A549 (cell line): ENCODE measurements at regions not wholly inside any gene's neighbourhood (a gene's known extent, or its start where the extent isn't known, plus 50 kb on each side); places are given as distances from the start of the nearest gene placed in this dataset.

ENCODE experiments used
- ATAC-seq, 2 experiments: fragments of 200-7000 bp in 1 of 2; fragments of >200 bp in 1 of 2; cut with Nextera tagmentation in 1 of 2; cut with Tn5 transposase in 1 of 2; 3 replicates each; pipeline versions ENCODE4 v1.8.0 to v1.9.1; 2018 to 2020; ENCODE audit warnings: mild to moderate bottlenecking in 1 of 2, moderate library complexity in 1 of 2
- CTCF ChIA-PET: fragments of 300-600 bp; sonication (Branson Sonifier 250); formaldehyde crosslinking; extraction: SDS; loops from one replicate; lab custom pipeline; 2021; ENCODE audit warnings: antibody characterized with exemption, inconsistent platforms; lab: Yijun Ruan, JAX
- POLR2A ChIA-PET: fragments of 350-600 bp; formaldehyde crosslinking; extraction: SDS; loops from one replicate; lab custom pipeline; 2021; ENCODE audit warnings: antibody characterized with exemption, inconsistent platforms; lab: Yijun Ruan, JAX
- DNase-seq, 2 experiments: peaks; one replicate each; pipeline versions ENCODE4 v3.0.0 to v3.0.0-alpha.2; 2011 to 2016; ENCODE audit warnings: low read depth in 1 of 2, low spot score in 1 of 2
- FAIRE-seq: peaks from 2 replicates; lab custom pipeline; 2011; peaks lifted over from hg19 to GRCh38; lab: Jason Lieb, UNC
- H3K27ac ChIP-seq, 2 experiments: fragments of >200 bp; sonication (Bioruptor Twin); formaldehyde crosslinking; 3 replicates each; pipeline ENCODE4 v1.5.1; 2016 to 2017
- H3K4me1 ChIP-seq: fragments of >200 bp; sonication (Bioruptor Twin); formaldehyde crosslinking; 3 replicates; pipeline ENCODE4 v1.6.1; 2016
- H3K4me2 ChIP-seq: fragments of >200 bp; sonication (Bioruptor Twin); formaldehyde crosslinking; 3 replicates; pipeline ENCODE4 v1.6.1; 2016
- H3K4me3 ChIP-seq: fragments of >200 bp; sonication (Bioruptor Twin); formaldehyde crosslinking; 3 replicates; pipeline ENCODE4 v1.5.1; 2016
- H3K9me3 ChIP-seq: fragments of >200 bp; sonication (Bioruptor Twin); formaldehyde crosslinking; 3 replicates; pipeline ENCODE4 v1.6.1; 2016
- CBX2 ChIP-seq: fragments of 200-600 bp; sonication (generic); IDR thresholded peaks from 2 replicates; pipeline ENCODE4 v1.6.1; 2016; ENCODE audit warnings: low read depth, mild to moderate bottlenecking, borderline replicate concordance
- CBX8 ChIP-seq: fragments of 200-600 bp; sonication (generic); IDR thresholded peaks from 2 replicates; pipeline ENCODE4 v1.6.1; 2016
- CTCF ChIP-seq: fragments of >200 bp; sonication (Bioruptor Twin); formaldehyde crosslinking; IDR thresholded peaks from 3 replicates; pipeline ENCODE4 v1.5.1; 2016
- EHF ChIP-seq: fragments of 250-450 bp; sonication (Bioruptor Pico); IDR thresholded peaks from 2 replicates; pipeline ENCODE4 v1.5.0; 2020; ENCODE audit warnings: mild to moderate bottlenecking
- EHMT2 ChIP-seq: fragments of 200-600 bp; sonication (generic); IDR thresholded peaks from 2 replicates; pipeline ENCODE4 v1.6.1; 2016; ENCODE audit warnings: antibody characterized with exemption, low read depth, mild to moderate bottlenecking, moderate library complexity
- ELK1 ChIP-seq: fragments of 150-350 bp; IDR thresholded peaks from 2 replicates; pipeline ENCODE4 v1.6.1; 2014; ENCODE audit warnings: low read depth, mild to moderate bottlenecking, low read length
- HDAC2 ChIP-seq: fragments of 200-600 bp; sonication (generic); IDR thresholded peaks from 2 replicates; pipeline ENCODE4 v1.6.1; 2016
- HEYL ChIP-seq: fragments of 250-450 bp; sonication (Bioruptor Pico); IDR thresholded peaks from 2 replicates; pipeline ENCODE4 v1.8.0; 2021; ENCODE audit warnings: mild to moderate bottlenecking, moderate library complexity
- HMGXB4 ChIP-seq: fragments of 250-450 bp; sonication (Bioruptor Pico); IDR thresholded peaks from 2 replicates; pipeline ENCODE4 v1.5.0; 2021; ENCODE audit warnings: mild to moderate bottlenecking, moderate library complexity, borderline replicate concordance
- KDM1A ChIP-seq: fragments of 200-600 bp; sonication (generic); IDR thresholded peaks from 2 replicates; pipeline ENCODE4 v1.6.1; 2016; ENCODE audit warnings: low read depth, mild to moderate bottlenecking
- MAFK ChIP-seq: fragments of 450-650 bp; IDR thresholded peaks from 2 replicates; pipeline ENCODE4 v1.6.1; 2014; ENCODE audit not compliant: partially characterized antibody
- MAX ChIP-seq: IDR thresholded peaks from 2 replicates; pipeline ENCODE4 v1.6.1; 2012
- MAZ ChIP-seq: fragments of 150-350 bp; IDR thresholded peaks from 2 replicates; pipeline ENCODE4 v1.6.1; 2014; ENCODE audit warnings: antibody characterized with exemption, low read depth, low read length, borderline replicate concordance
- MYC ChIP-seq: IDR thresholded peaks from 2 replicates; pipeline ENCODE4 v1.6.1; 2012; ENCODE audit warnings: mild to moderate bottlenecking, inconsistent platforms, low read length, improper control_type of control experiment, borderline replicate concordance
- NFE2L2 ChIP-seq: fragments of 150-350 bp; conservative IDR thresholded peaks from 2 replicates; pipeline ENCODE4 v1.6.1; 2014; ENCODE audit warnings: low read length
- NPAS2 ChIP-seq: fragments of 250-450 bp; sonication (Bioruptor Pico); IDR thresholded peaks from 2 replicates; pipeline ENCODE4 v1.8.0; 2022; ENCODE audit warnings: mild to moderate bottlenecking, moderate library complexity, borderline replicate concordance
- PHF8 ChIP-seq: fragments of 200-600 bp; sonication (generic); IDR thresholded peaks from 2 replicates; pipeline ENCODE4 v1.6.1; 2016; ENCODE audit warnings: low read depth, mild to moderate bottlenecking, antibody characterized with exemption, moderate library complexity, borderline replicate concordance
- POLR2A ChIP-seq: IDR thresholded peaks from 2 replicates; pipeline ENCODE4 v1.6.1; 2012; ENCODE audit warnings: mild to moderate bottlenecking, low read length
- RAD21 ChIP-seq, 2 experiments: fragments of >200 bp in 1 of 2; sonication (Bioruptor Twin) in 1 of 2; formaldehyde crosslinking in 1 of 2; IDR thresholded peaks in 1 of 2; conservative IDR thresholded peaks in 1 of 2; 2 replicates in 1 of 2; 3 replicates in 1 of 2; pipeline ENCODE4 v1.6.1; 2012 to 2018; ENCODE audit warnings: inconsistent platforms in 1 of 2
- RARB ChIP-seq: fragments of 250-450 bp; sonication (Bioruptor Pico); IDR thresholded peaks from 2 replicates; pipeline ENCODE4 v1.8.0; 2021; ENCODE audit warnings: mild to moderate bottlenecking, moderate library complexity
- RCOR1 ChIP-seq: fragments of 150-350 bp; IDR thresholded peaks from 2 replicates; pipeline ENCODE4 v1.6.1; 2014; ENCODE audit warnings: antibody characterized with exemption, low read length, low read depth
- RFX5 ChIP-seq: fragments of 450-650 bp; IDR thresholded peaks from 2 replicates; pipeline ENCODE4 v1.7.1; 2014; ENCODE audit warnings: antibody characterized with exemption, mild to moderate bottlenecking, moderate library complexity
- RNF2 ChIP-seq: fragments of 200-600 bp; sonication (generic); IDR thresholded peaks from 2 replicates; pipeline ENCODE4 v1.6.1; 2016; ENCODE audit warnings: low read depth, mild to moderate bottlenecking, antibody characterized with exemption, moderate library complexity, borderline replicate concordance
- SMC3 ChIP-seq: fragments of >200 bp; sonication (Bioruptor Twin); formaldehyde crosslinking; IDR thresholded peaks from 3 replicates; pipeline ENCODE4 v1.6.1; 2018; ENCODE audit warnings: inconsistent platforms
- TFCP2L1 ChIP-seq: fragments of 250-450 bp; sonication (Bioruptor Pico); IDR thresholded peaks from 2 replicates; pipeline ENCODE4 v1.5.0; 2021; ENCODE audit warnings: mild to moderate bottlenecking
- TP53 ChIP-seq: fragments of 250-450 bp; sonication (Bioruptor Pico); IDR thresholded peaks from 2 replicates; pipeline ENCODE4 v1.5.0; 2021; ENCODE audit warnings: mild to moderate bottlenecking, moderate library complexity
- WGBS: methylation state at CpG from one replicate; pipeline ENCODE4 v1.1.6; 2017; ENCODE audit errors: missing lambda C conversion rate; 5-methylcytosine and 5-hydroxymethylcytosine counted together
- TF ChIP-seq, protein P1 (sequence below): fragments of 450-650 bp; IDR thresholded peaks from 2 replicates; pipeline ENCODE4 v1.6.1; 2014; ENCODE audit warnings: antibody characterized with exemption
- TF ChIP-seq, protein P2 (sequence below): fragments of 200-600 bp; sonication (generic); IDR thresholded peaks from 2 replicates; pipeline ENCODE4 v1.6.1; 2016; ENCODE audit warnings: antibody characterized with exemption, mild to moderate bottlenecking, moderate library complexity

- Histone ChIP-seq H3K27ac (no peak overlapping the region), H3K4me1 (no peaks in the 10 kb centered on the region), H3K4me3 (no peak overlapping the region), H3K4me2 (no peak overlapping the region), H3K9me3 (no peaks in the 10 kb centered on the region)
- TF ChIP-seq NFE2L2: no peak
- TF ChIP-seq RNF2: no peak
- no peak for TF ChIP-seq RCOR1
- no peak for TF ChIP-seq POLR2A
- no peak for TF ChIP-seq MAZ
- TF ChIP-seq KDM1A: no peak
- no peak for TF ChIP-seq HEYL
- TF ChIP-seq EHF: no peak
- no peak for TF ChIP-seq MYC
- no peak for TF ChIP-seq NPAS2 (CRISPR knock-in tag)
- no peak for TF ChIP-seq TFCP2L1 (CRISPR knock-in tag)
- TF ChIP-seq RARB: no peak
- TF ChIP-seq RAD21 (conservative IDR thresholded peaks at IDR 0.05 in 1 of 2, IDR thresholded peaks at IDR 0.05 in 1 of 2): no peak
- TF ChIP-seq HMGXB4 (CRISPR knock-in tag): no peak
- ChIA-PET CTCF (no interaction called here), POLR2A (no interaction called here)
- DNase-seq (no peak), FAIRE-seq (no peak), ATAC-seq (no peak)
- 0% methylated on average over 1 of the region's 1 CpG for WGBS
Observed at GRCh38 chr1:58000116-58000515, 546.4 kb downstream of the OMA1 start.

DNA sequence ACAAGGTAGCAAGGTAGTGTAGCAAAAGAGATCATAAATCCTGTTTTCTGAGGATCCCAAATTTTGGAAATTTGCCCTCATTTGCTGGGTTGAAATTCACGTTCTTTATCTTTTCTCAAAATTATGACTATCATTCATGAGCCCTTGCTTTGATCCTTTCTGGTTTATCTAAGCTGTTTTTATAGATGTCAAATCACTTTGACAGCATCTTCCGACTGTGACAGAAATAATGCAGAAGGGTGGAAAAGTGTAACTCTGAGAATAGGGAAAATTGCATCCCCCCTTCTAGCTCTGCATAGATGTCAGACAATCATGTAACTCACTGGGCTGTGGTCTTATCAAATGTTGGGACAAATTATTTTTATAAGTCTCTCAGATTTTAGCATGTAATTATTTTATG is 550.1 kb downstream of the OMA1 start:
- Histone ChIP-seq H3K4me1 (no peaks in the 10 kb centered on the region), H3K4me2 (no peak overlapping the region), H3K4me3 (no peak overlapping the region), H3K9me3 (no peaks in the 10 kb centered on the region), H3K27ac (no peak overlapping the region)
- CTCF ChIA-PET: no interaction called here
- no peak for TF ChIP-seq RFX5
- TF ChIP-seq ELK1: no peak
- no peak for TF ChIP-seq HDAC2
- no peak for TF ChIP-seq TP53 (CRISPR knock-in tag)
- no peak for TF ChIP-seq MAX
- TF ChIP-seq, protein P1, sequence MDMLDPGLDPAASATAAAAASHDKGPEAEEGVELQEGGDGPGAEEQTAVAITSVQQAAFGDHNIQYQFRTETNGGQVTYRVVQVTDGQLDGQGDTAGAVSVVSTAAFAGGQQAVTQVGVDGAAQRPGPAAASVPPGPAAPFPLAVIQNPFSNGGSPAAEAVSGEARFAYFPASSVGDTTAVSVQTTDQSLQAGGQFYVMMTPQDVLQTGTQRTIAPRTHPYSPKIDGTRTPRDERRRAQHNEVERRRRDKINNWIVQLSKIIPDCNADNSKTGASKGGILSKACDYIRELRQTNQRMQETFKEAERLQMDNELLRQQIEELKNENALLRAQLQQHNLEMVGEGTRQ: no peak
- no peak for TF ChIP-seq CTCF
- no peak for TF ChIP-seq CBX2
- TF ChIP-seq EHF: no peak
- no peak for TF ChIP-seq EHMT2
- TF ChIP-seq RAD21 (conservative IDR thresholded peaks at IDR 0.05 in 1 of 2, IDR thresholded peaks at IDR 0.05 in 1 of 2): no peak
- TF ChIP-seq CBX8: no peak
- no peak for TF ChIP-seq PHF8
- TF ChIP-seq MYC: no peak
- no peak for TF ChIP-seq SMC3
- no peak for TF ChIP-seq MAFK
- no peak for TF ChIP-seq MAZ
- TF ChIP-seq, protein P2, sequence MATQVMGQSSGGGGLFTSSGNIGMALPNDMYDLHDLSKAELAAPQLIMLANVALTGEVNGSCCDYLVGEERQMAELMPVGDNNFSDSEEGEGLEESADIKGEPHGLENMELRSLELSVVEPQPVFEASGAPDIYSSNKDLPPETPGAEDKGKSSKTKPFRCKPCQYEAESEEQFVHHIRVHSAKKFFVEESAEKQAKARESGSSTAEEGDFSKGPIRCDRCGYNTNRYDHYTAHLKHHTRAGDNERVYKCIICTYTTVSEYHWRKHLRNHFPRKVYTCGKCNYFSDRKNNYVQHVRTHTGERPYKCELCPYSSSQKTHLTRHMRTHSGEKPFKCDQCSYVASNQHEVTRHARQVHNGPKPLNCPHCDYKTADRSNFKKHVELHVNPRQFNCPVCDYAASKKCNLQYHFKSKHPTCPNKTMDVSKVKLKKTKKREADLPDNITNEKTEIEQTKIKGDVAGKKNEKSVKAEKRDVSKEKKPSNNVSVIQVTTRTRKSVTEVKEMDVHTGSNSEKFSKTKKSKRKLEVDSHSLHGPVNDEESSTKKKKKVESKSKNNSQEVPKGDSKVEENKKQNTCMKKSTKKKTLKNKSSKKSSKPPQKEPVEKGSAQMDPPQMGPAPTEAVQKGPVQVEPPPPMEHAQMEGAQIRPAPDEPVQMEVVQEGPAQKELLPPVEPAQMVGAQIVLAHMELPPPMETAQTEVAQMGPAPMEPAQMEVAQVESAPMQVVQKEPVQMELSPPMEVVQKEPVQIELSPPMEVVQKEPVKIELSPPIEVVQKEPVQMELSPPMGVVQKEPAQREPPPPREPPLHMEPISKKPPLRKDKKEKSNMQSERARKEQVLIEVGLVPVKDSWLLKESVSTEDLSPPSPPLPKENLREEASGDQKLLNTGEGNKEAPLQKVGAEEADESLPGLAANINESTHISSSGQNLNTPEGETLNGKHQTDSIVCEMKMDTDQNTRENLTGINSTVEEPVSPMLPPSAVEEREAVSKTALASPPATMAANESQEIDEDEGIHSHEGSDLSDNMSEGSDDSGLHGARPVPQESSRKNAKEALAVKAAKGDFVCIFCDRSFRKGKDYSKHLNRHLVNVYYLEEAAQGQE: no peak
- no peak for DNase-seq
- WGBS: 11% methylated on average over 2 of the region's 2 CpGs
- ATAC-seq: no peak
- POLR2A ChIA-PET: no interaction called here
- FAIRE-seq: no peak
